GM12872 (cell line): ENCODE measurements at regions not wholly inside any gene's neighbourhood (a gene's known extent, or its start where the extent isn't known, plus 50 kb on each side); places are given as distances from the start of the nearest gene placed in this dataset.

Experiments used
- TF ChIP-seq, protein P1 (sequence below): IDR thresholded peaks from 3 replicates; pipeline ENCODE4 v1.5.1; 2011; ENCODE audit warnings: low read depth, mild to moderate bottlenecking, low read length, moderate library complexity; ENCODE audit not compliant: insufficient read depth

DNA sequence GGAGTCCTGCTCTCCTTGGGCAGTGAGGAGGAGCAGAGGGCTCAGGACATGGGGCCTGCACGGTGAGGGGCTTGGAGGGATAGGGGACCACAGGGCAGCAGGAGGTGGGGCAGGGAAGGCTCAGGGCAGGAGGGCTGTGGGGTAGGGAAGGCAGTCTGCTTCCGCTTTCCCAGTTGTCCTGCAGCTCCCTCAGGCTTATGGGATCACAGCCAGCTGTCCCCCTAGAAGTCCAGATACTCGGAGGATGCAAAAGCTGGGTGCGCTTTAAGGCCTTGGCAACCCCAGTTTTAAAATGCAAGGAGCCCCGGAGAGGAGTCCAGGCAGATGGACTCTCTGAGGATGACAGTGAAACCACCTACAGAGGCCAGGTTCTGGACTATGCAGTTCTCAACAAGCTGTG, 299.1 kb upstream of the FOXF1 start:
- TF ChIP-seq, protein P1, sequence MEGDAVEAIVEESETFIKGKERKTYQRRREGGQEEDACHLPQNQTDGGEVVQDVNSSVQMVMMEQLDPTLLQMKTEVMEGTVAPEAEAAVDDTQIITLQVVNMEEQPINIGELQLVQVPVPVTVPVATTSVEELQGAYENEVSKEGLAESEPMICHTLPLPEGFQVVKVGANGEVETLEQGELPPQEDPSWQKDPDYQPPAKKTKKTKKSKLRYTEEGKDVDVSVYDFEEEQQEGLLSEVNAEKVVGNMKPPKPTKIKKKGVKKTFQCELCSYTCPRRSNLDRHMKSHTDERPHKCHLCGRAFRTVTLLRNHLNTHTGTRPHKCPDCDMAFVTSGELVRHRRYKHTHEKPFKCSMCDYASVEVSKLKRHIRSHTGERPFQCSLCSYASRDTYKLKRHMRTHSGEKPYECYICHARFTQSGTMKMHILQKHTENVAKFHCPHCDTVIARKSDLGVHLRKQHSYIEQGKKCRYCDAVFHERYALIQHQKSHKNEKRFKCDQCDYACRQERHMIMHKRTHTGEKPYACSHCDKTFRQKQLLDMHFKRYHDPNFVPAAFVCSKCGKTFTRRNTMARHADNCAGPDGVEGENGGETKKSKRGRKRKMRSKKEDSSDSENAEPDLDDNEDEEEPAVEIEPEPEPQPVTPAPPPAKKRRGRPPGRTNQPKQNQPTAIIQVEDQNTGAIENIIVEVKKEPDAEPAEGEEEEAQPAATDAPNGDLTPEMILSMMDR = no peak

- TF ChIP-seq, protein P1 = no peak
Observed at GRCh38 chr16:86211800-86212199, 298.5 kb upstream of the FOXF1 start.

GRCh38 chr16:86212706-86213436, 297.5 kb upstream of the FOXF1 start:
- TF ChIP-seq, protein P1 = no peak

GRCh38 chr16:86213437-86214205, 296.7 kb upstream of the FOXF1 start:
- TF ChIP-seq, protein P1 = no peak

GRCh38 chr16:86214326-86215232, 295.7 kb upstream of the FOXF1 start:
- TF ChIP-seq, protein P1 = no peak

- TF ChIP-seq, protein P1 = no peak
Observed at GRCh38 chr16:86215233-86215978, 294.9 kb upstream of the FOXF1 start.
